SK-N-SH (cell line): ENCODE measurements at regions not wholly inside any gene's neighbourhood (a gene's known extent, or its start where the extent isn't known, plus 50 kb on each side); places are given as distances from the start of the nearest gene placed in this dataset.

Source experiments
- CTCF ChIA-PET: fragments of 300-600, 350-600 bp; formaldehyde crosslinking; extraction: SDS; loops from one replicate; lab custom pipeline; 2021; lab: Yijun Ruan, JAX
- POLR2A ChIA-PET: fragments of 350-600 bp; sonication (Branson Sonifier 250); formaldehyde crosslinking; extraction: SDS; loops from one replicate; lab custom pipeline; 2020; ENCODE audit warnings: antibody characterized with exemption, inconsistent platforms; lab: Yijun Ruan, JAX
- DNase-seq: peaks from one replicate; pipeline ENCODE4 v3.0.0; 2012
- H2AFZ ChIP-seq: fragments of 200-600 bp; sonication (generic); 2 replicates; pipeline ENCODE4 v1.8.1; 2016; ENCODE audit warnings: antibody characterized with exemption, mild to moderate bottlenecking, low read depth
- H3F3A ChIP-seq: fragments of 200-600 bp; sonication (generic); replicated peaks from 2 replicates; pipeline ENCODE3; 2016; ENCODE audit warnings: antibody characterized with exemption, mild to moderate bottlenecking; ENCODE audit not compliant: insufficient read depth
- H3K27ac ChIP-seq, 2 experiments: fragments of 200-500 bp in 1 of 2; fragments of 200-600 bp in 1 of 2; sonication (Bioruptor generic) in 1 of 2; sonication (generic), shearing (Covaris generic) in 1 of 2; 2 replicates each; pipeline versions ENCODE4 v1.5.1 to v1.6.1; 2014 to 2016; ENCODE audit warnings: low read depth in 2 of 2, inconsistent platforms in 1 of 2, low read length in 1 of 2, mild to moderate bottlenecking in 1 of 2, mixed read lengths in 1 of 2
- H3K27me3 ChIP-seq: fragments of 200-600 bp; sonication (generic), shearing (Covaris generic); 2 replicates; pipeline ENCODE4 v1.6.1; 2016; ENCODE audit warnings: mixed run types; ENCODE audit not compliant: insufficient read depth
- H3K36me3 ChIP-seq, 2 experiments: fragments of 200-500 bp in 1 of 2; fragments of 200-600 bp in 1 of 2; sonication (Bioruptor generic) in 1 of 2; sonication (generic) in 1 of 2; replicated peaks in 1 of 2; 2 replicates each; pipeline versions ENCODE3 to v1.5.1; 2014 to 2016; ENCODE audit warnings: low read length in 1 of 2, mild to moderate bottlenecking in 1 of 2; ENCODE audit not compliant: insufficient read depth in 2 of 2, control insufficient read depth in 1 of 2
- H3K4me1 ChIP-seq, 2 experiments: fragments of 200-500 bp in 1 of 2; fragments of 200-600 bp in 1 of 2; sonication (Bioruptor generic) in 1 of 2; sonication (generic), shearing (Covaris generic) in 1 of 2; 2 replicates each; pipeline versions ENCODE4 v1.5.1 to v1.6.1; 2014 to 2016; ENCODE audit warnings: low read depth in 1 of 2, low read length in 1 of 2, mixed run types in 1 of 2; ENCODE audit not compliant: insufficient read depth in 2 of 2, control insufficient read depth in 1 of 2
- H3K4me2 ChIP-seq: fragments of 200-600 bp; sonication (generic), shearing (Covaris generic); 2 replicates; pipeline ENCODE4 v1.6.1; 2017; ENCODE audit warnings: mixed run types
- H3K4me3 ChIP-seq, 2 experiments: fragments of 200-500 bp in 1 of 2; fragments of 200-600 bp in 1 of 2; sonication (Bioruptor generic) in 1 of 2; sonication (generic), shearing (Covaris generic) in 1 of 2; 2 replicates each; pipeline versions ENCODE4 v1.5.1 to v1.8.1; 2014 to 2016; ENCODE audit warnings: low read depth in 2 of 2, inconsistent platforms in 1 of 2, low read length in 1 of 2, mild to moderate bottlenecking in 1 of 2, mixed read lengths in 1 of 2, moderate library complexity in 1 of 2
- H3K79me2 ChIP-seq: fragments of 200-600 bp; sonication (generic); 2 replicates; pipeline ENCODE4 v1.8.1; 2017; ENCODE audit warnings: mild to moderate bottlenecking; ENCODE audit not compliant: insufficient read depth
- H3K9ac ChIP-seq: fragments of 200-600 bp; sonication (generic); 2 replicates; pipeline ENCODE4 v1.6.1; 2017; ENCODE audit warnings: mixed run types
- H3K9me2 ChIP-seq: fragments of 200-600 bp; sonication (generic); 2 replicates; pipeline ENCODE4 v1.6.1; 2017; ENCODE audit warnings: mixed run types
- H3K9me3 ChIP-seq: fragments of 200-600 bp; sonication (generic); 2 replicates; pipeline ENCODE4 v1.6.1; 2017; ENCODE audit warnings: mixed run types, mild to moderate bottlenecking, moderate library complexity
- H4K20me1 ChIP-seq: fragments of 200-600 bp; sonication (generic); 2 replicates; pipeline ENCODE4 v1.6.1; 2017; ENCODE audit warnings: mild to moderate bottlenecking, mixed run types; ENCODE audit not compliant: insufficient read depth
- CTCF ChIP-seq: fragments of 200-600 bp; sonication (generic); IDR thresholded peaks from 2 replicates; pipeline ENCODE4 v1.6.1; 2017; ENCODE audit warnings: antibody characterized with exemption, mild to moderate bottlenecking, moderate library complexity
- EP300 ChIP-seq, 2 experiments: IDR thresholded peaks; 2 replicates each; pipeline versions ENCODE4 v1.4.0 to v1.6.1; 2012; ENCODE audit warnings: borderline replicate concordance in 1 of 2, low read depth in 1 of 2, low read length in 1 of 2
- FOXM1 ChIP-seq: IDR thresholded peaks from 2 replicates; pipeline ENCODE4 v1.4.0; 2012; ENCODE audit warnings: low read depth, mild to moderate bottlenecking
- GABPA ChIP-seq: IDR thresholded peaks from 2 replicates; pipeline ENCODE4 v1.4.0; 2012; ENCODE audit warnings: low read depth, mild to moderate bottlenecking
- IRF3 ChIP-seq: fragments of 150-350 bp; IDR thresholded peaks from 2 replicates; pipeline ENCODE4 v1.6.1; 2016; ENCODE audit warnings: mild to moderate bottlenecking, low read depth, low read length
- MAX ChIP-seq: IDR thresholded peaks from 2 replicates; pipeline ENCODE4 v1.4.0; 2012; ENCODE audit warnings: low read depth
- MXI1 ChIP-seq: IDR thresholded peaks from 2 replicates; pipeline ENCODE4 v1.6.1; 2012; ENCODE audit warnings: mild to moderate bottlenecking, low read depth, low read length, improper control_type of control experiment
- NFIC ChIP-seq: IDR thresholded peaks from 2 replicates; pipeline ENCODE4 v1.4.0; 2012; ENCODE audit warnings: borderline replicate concordance
- NRF1 ChIP-seq: IDR thresholded peaks from 2 replicates; pipeline ENCODE4 v1.6.1; 2012; ENCODE audit warnings: low read depth, mild to moderate bottlenecking, low read length
- PBX3 ChIP-seq: IDR thresholded peaks from 2 replicates; pipeline ENCODE4; 2012
- POLR2AphosphoS5 ChIP-seq: IDR thresholded peaks from 2 replicates; pipeline ENCODE4 v1.6.1; 2012; ENCODE audit warnings: low read depth, low read length
- REST ChIP-seq: IDR thresholded peaks from 2 replicates; pipeline ENCODE4 v1.6.1; 2012; ENCODE audit warnings: mild to moderate bottlenecking, low read depth, low read length, moderate library complexity
- RFX5 ChIP-seq: IDR thresholded peaks from 2 replicates; pipeline ENCODE4 v1.6.1; 2012; ENCODE audit warnings: mild to moderate bottlenecking, improper control_type of control experiment, low read length
- SIN3A ChIP-seq: IDR thresholded peaks from 2 replicates; pipeline ENCODE4 v1.6.1; 2012; ENCODE audit warnings: low read depth, mild to moderate bottlenecking, low read length, moderate library complexity, borderline replicate concordance
- SMC3 ChIP-seq: IDR thresholded peaks from 2 replicates; pipeline ENCODE4 v1.6.1; 2012; ENCODE audit warnings: low read depth, low read length, improper control_type of control experiment
- TCF12 ChIP-seq: IDR thresholded peaks from 2 replicates; pipeline ENCODE4 v1.4.0; 2012
- USF1 ChIP-seq: IDR thresholded peaks from 2 replicates; pipeline ENCODE4 v1.4.0; 2012; ENCODE audit warnings: low read depth, borderline replicate concordance
- YY1 ChIP-seq: IDR thresholded peaks from 2 replicates; pipeline ENCODE4 v1.4.0; 2012; ENCODE audit warnings: low read depth, mild to moderate bottlenecking
- WGBS: methylation state at CpG from one replicate; pipeline ENCODE4 v1.1.6; 2017; ENCODE audit warnings: low lambda C conversion rate; 5-methylcytosine and 5-hydroxymethylcytosine counted together

- H3K27me3 ChIP-seq: no peaks in the 10 kb centered on the region
- 58% methylated on average over 9 of the region's 10 CpGs for WGBS
- H3K9me2 ChIP-seq: no peaks in the 10 kb centered on the region
- H3K4me3 ChIP-seq: no peak overlapping the region
- no peak for DNase-seq
- no peaks in the 10 kb centered on the region for H3K79me2 ChIP-seq
- no peak overlapping the region for H2AFZ ChIP-seq
- no peak overlapping the region for H3K4me2 ChIP-seq
- H3K9me3 ChIP-seq: no peaks in the 10 kb centered on the region
- no peaks in the 10 kb centered on the region for H3K36me3 ChIP-seq
- ChIA-PET CTCF (interaction anchor here (1.4 to 3.5 kb wide), 3 partner anchors 9 to 283 kb away, joined by 3 to 25 read pairs (median 16); no protein-coding TSS in a partner anchor), POLR2A (interaction anchor here (1.0 kb wide), 1 partner anchor 25 kb away, joined by 3 read pairs; no protein-coding TSS in a partner anchor)
- H3K4me1 ChIP-seq: peaks cover 0 to 73% of the 10 kb centered on the region in 2 experiments; a peak in 2 of 4 replicates
- peaks cover 4% of the 10 kb centered on the region for H3F3A ChIP-seq
- no peak overlapping the region for H3K9ac ChIP-seq
- no peaks in the 10 kb centered on the region for H4K20me1 ChIP-seq
- TF ChIP-seq NRF1 (no peak), FOXM1 (no peak), NFIC (no peak), CTCF (no peak), YY1 (no peak), GABPA (no peak), MAX (no peak), REST (no peak), IRF3 (no peak), MXI1 (no peak), SMC3 (no peak), USF1 (no peak), RFX5 (no peak), POLR2AphosphoS5 (no peak), EP300 (IDR thresholded peaks at IDR 0.05; ENCODE audit: borderline replicate concordance in 1 of 2, low read depth in 1 of 2, low read length in 1 of 2) (no peak), PBX3 (no peak), TCF12 (no peak), SIN3A (no peak)
- no peak overlapping the region for H3K27ac ChIP-seq
Measured at GRCh38 chr5:133706506-133707430, 94.4 kb upstream of the FSTL4 start.
